HG03135 (cell line): ENCODE measurements at regions not wholly inside any gene's neighbourhood (a gene's known extent, or its start where the extent isn't known, plus 50 kb on each side); places are given as distances from the start of the nearest gene placed in this dataset.

Experiments used
- ATAC-seq: cut with Tn5 transposase; IDR thresholded peaks from one replicate; pipeline ENCODE4 v1.9.1; 2021; ENCODE audit warnings: mild to moderate bottlenecking, moderate library complexity; ENCODE audit not compliant: unreplicated experiment

DNA sequence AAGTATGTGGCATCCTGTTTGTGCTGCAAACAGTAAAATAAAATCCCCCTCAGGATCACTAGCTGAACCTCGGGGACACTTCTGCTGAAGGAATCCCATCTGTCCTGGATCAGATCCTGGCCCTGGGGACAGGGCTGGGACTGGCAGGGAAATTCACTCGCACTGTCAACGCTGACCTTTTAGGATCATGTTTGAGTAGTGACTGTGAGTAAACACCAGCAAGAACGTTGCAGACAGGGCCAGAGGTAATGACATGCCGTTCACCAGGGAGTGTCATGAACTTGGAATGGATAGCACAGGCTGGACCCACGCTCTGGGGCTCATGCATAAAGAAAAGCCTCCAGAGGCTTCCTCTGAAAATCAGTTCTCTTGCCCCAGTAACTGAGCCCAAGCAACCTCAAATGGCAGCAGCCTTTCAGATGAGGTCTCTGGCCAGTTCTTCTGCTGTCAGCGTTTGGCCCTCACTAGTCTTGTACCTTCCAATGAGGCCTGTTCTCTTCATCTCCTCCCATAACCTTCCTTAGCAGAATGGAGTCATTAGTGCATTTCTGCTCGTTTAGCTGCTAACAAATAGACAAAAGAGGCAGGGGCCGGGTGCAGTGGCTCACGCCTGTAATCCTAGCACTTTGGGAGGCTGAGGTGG is 51.0 kb upstream of the BARX2 start:
- ATAC-seq: no peak

DNA sequence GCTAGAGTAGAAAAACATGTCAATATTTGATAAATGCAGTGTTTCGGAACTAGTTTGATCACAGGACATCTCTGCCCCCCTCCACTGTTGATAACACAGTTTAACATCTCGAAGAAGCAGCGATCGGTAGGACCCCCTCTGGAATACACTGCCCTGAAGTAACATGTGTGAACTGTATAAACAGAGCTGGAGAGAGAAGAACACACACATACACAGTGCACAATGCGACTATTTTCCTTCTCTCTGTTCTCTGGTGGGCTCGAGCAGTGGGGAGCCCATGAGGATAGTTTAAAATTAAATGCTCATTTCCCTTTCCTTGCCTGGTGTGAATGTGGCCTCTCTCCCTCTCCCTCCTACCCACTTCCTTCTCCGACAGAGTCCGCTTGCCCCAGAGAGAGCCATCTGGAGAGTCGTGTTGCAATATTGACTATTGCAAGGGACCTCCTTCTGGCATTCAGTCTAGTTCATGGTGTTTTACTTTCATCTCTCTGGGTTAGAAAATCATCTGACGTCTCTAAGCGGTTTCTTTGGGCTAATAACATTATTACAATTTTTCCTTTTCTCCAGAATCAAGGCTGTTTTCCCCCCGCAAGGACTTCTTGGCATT is 51.6 kb upstream of the BARX2 start:
- ATAC-seq: no peak

DNA sequence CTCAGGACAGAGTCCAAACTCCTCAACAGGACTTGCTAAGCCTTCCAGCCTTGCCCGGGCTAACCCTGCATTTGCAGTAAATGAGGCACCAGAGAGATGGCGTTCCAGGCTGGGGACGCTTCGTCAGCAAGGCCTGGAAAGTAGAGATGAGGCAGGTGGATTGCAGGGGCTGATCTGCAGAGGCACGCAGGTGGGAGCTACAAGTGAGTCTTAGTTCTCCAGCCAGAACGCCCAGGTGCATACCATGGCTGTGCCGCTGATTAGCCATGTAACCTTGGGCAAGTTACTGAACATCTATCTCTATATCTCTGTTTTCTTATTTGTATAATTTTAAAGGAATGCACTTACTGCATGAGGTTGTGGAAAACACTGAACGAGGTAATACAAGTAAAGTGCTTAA is 52.7 kb upstream of the BARX2 start:
- no peak for ATAC-seq

DNA sequence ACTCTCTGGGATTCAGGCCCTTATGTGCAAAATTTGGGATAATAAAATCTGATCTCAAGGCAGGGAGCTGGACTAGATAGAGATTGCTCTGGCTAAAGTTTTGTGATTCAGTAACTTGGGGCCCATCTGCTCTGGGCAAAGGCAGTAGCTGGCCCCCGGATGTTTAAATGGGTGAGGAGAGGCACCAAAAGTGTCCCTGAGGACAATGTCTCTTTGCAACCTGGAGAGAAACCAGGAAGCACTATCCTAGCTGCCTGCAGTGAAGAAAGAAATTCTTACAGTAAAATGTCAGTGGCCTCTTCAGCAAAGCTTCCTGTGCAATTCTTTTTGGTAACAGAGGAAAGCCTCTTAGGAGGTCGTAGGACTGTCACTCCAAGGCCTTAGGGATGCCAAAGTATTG is 54.6 kb upstream of the BARX2 start:
- ATAC-seq: no peak

DNA sequence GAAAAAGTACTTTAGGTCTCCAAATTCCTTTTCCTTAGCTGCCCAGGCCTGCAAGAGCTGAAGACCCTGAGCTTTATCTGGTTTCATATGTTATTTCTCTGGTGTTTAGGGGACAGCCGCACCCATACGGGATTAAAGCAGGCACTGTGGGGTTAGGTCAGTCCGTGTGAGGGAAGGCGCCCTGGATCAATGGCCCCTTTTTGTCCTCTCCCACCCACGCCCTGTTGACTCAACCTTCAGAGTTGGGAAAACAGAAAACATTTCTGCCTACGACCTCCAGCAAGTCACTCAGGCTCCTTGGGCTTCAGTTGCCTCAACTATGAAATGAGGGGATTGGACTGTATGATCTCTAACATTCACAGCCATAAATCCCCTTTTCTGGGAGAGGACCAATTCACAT is 55.2 kb upstream of the BARX2 start:
- no peak for ATAC-seq

DNA sequence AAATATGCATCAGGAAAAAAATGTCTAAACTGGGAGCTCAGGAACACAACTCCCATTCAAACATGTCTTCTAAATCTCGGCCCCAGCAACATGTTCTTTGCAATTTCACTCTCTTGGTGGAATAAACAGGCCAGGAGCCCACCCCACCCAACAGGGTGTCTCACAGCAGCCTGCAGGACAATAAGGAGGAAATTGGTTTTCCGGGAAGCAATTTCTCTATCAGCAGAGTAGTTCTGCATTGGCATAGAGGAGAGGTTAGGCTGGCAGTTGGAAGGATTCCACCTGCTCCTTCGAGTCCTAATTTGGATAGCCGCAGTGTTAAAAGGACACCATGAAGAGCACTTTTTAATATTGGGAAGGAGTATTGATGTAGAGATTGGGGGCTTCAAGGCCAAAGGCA is 55.9 kb upstream of the BARX2 start:
- no peak for ATAC-seq

DNA sequence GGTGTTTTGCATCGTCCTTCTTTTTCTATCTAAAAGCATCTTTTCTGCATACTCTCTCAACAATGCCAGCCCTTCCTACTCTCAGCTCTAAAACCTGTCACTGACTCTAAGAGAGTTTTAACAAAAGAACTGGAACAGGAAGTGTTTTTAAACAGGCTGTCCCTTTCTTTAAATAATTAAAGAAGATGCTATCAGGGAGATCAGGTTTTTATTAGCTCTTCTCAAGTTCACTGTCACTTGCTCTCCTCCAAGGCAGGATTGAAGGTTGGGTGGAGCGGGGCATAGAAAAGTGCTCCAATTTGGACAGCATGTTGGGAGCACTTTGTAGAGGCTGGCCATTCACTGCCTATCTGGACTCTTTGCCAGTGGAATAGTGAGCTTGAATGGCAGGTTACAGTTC is 56.4 kb upstream of the BARX2 start:
- no peak for ATAC-seq

DNA sequence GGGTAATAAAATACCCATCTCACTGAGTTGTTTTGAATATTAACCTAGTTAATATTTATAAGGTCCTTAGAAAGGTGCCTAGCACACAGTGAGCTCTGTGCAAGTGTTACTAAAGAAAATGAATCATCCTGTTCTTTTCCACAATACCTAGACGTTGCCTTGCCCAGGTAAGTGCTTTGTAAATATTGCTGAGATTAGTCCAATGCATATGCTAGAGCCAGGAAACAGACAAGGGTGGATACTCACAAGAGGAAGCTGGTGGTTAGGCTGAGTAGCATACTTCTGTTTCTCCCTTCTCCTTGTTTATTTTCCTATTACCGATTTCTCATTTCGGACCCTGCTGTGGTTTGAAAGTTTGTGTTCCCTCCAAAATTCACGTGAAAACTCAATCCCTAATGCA is 58.1 kb upstream of the BARX2 start:
- no peak for ATAC-seq

DNA sequence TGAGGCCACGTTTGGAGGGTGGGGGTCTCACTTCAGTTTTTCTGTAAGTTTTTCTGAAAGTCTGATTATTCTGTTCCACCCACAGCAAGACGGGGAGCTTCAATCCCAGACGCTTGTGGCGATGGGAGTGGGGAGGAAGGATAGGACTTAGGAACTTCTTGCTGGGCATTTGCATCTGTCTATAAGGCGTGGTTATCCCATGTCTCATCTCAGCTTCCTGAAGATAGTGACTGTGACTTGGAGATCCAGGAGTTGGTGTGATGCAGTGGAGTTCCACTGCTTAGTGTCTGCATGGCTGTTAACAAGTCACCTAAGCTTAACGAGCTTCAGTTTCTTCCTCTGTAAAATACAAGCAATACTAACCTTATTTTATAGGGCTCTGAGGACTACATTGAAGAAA is 58.9 kb upstream of the BARX2 start:
- no peak for ATAC-seq

DNA sequence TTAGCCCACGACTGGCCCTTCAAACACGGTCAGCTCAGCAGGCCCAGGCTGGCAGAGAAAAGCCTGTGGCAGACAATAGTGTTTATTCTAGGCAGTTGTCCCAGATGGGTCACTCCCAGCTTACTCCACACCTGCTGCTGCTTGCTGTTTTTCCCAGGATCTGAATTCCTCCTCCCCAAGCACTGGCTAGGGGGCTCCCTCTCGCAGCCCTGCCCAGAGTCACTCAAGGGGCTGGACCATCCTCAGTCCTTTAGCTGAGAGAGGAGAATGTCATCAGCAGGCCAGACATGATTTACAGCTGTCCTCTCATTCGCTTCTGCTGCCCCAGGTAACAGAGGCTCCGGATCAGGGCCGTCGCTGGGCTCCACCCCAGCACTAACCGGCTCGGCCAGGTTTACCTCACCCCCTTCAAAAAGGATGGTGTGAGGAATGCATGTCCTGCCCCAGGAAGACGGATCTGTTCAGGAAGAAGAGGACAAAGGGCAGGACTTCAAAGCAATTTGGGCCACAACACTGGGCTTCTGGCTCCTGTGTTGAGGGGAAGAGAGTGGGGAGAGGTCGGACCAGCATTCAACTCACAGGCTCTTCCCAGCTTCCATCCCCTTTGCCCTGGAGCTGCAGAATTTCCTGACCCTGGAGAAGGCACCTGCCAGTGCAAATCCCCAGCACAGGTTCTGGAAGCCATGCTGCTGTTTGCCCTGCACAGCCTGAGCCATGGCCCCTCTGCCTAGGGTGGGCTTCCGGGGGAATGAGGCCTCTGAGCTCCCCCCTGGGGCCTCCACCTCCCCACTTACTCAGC is 59.7 kb upstream of the BARX2 start:
- ATAC-seq: no peak

DNA sequence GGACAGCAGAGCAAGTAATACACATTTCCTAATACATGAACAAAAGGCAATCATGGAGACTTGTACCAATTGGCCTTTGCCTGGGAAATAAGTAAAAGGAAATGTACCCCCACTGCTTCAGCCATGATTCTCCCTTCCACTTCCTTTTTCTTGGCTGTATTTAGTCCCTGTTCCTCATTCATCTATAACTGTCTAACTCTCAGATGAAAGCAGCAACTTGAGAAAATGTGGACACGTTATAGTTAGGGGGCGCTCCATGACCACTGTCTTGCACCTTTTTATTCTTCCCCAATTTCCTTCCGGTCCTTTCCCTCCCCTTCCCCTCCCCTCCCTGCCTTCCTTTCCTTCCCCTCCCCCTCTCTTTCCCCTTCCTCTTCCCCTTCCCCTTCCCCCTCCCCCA is 61.3 kb upstream of the BARX2 start:
- no peak for ATAC-seq

DNA sequence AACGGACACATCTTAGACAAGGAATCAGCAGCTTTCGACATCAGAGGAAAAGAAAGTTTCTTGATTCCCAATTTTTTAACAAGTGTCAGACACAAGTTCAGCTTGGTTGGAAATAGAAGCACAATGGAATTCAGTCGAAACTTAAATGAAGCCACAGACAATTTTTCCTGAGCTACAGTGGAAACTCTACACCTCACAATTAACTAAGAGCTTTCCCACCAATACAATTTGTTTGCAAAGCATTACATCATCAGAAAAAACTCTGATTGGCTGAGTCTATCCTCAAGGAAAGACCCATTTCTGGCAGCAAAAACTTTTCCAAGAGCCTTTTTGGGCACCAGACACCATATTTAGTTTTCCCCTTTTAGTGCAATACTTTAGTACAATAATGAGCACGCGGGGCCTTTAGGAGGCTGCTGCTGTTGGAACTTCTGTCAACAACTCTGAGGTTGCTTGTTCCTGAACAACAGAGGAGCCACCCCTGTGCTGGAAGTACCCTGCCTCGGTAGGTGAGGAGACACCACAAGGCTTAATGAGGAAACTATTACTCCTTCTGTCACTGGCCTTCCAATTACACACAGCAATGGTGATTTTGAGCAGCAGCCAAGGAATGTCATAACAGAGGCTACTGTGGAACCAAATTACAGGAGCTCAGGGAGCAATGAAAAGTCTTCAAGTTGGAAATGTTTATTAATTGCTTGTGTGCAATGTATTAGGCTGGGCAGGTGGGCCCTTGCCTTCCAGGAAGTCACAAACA is 61.9 kb upstream of the BARX2 start:
- no peak for ATAC-seq

DNA sequence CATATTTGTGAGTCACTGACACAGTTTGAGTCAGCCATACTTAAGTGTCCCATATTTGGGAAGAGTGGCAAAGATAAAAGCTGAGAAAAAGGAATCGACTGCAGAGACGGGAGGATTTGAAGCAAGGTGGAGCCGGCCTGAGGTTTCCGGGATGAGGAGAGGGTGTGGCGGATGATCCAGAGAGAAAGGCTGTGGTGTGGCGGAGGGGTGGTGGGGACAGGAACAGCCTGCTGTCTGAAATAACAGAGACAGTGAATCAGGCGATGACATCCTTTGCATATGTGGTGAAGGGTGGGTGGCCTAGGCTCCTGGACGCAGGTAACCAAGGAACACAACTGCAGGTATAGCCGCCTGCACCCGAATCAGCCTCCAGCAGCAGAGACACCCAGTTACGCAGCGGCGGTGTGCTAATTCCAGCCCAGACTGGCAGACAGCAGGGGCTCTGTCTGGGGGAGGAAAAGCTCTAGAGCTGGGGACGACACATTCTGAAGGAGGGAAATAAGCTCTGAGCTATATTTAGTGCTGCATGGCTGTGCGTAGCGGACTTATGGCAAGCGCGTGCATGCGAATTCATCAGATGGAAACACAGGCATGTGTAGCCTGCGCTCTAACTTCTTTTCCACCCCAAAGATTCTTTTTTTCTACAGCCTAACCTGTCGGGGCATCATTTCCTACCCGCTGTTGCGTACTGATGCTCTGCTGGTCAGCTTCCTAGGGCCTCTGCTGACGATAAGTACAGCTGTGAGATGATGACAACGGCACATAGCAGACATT is 62.7 kb upstream of the BARX2 start:
- no peak for ATAC-seq

DNA sequence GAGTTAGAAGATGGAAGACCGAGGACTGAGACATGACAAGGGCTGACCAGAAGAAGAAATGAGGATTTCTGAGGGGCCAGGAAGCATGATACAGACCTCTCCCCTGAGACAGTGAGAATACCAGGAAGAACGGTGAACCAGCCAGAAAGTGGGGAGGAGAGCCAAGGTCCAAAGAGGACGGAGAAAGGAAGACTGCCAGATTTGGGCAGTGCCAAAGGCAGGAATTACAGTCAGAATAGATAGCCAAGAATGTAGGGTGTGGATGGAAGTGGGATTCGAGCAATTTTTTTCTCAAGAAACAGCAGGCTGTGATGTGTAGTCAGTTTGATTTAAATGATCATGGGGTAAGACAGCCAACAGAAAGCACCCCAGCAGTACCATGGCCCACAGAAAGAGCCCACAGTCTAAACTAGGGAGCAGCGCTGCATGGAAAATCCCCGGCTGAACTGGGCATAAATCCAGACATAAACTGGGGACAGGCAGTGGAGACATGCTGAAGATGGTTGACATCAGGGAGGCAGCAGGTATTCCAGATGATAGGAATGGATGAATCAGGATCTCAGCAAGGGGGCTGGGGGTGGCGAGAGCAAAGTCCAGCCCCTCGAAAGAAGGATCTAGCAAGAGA is 67.3 kb upstream of the BARX2 start:
- ATAC-seq: no peak

DNA sequence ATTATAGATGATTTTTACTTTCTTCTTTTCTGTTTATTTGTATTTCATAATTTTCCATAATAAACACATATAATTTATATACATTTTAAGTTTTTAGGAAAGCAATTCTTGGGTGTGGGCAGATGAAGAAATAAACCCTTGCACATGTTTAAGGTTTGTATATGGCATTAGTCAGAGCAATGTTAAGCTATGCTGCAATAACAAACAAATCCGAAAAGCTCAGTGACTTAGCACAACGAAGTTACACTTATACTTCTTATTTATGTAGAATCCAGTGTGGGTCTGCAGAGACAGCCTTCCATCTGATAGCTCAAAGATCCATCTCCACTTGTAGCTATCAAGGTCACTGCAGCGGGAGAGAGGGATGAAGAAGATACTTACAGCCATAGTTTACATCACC is 68.5 kb upstream of the BARX2 start:
- no peak for ATAC-seq

DNA sequence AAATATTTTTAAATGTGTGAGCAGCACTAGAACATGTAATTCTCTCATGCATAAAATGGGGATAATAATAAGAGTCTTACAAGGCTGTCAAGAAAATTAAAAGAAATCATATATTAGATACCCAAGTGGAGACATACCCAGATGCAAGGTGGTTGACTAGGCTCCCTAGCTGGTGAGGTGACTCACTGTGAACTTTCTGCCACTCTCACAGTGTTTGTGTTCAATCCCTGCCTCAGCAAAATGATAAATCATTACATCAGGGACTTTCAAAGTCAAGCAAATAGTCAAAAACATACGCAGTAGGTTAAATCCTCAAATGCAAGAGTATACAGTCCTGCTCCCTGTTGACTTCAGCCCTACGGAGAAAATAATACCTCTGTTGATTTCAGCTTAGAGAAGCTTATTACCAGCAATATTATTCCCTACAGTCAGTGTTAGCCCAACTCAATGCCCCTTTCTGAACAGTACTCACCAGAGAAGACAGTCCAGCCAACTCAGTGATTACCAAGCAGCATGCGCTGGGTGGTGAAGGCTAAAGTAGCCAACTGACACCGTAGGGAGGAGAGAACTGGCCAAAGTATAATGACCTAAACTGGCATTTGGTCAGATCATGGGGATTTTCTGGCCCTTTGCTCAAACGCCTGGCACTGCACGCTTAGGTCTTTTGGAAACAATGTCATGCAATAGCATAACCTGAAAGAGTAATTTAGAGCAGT is 73.1 kb upstream of the BARX2 start:
- ATAC-seq: no peak

DNA sequence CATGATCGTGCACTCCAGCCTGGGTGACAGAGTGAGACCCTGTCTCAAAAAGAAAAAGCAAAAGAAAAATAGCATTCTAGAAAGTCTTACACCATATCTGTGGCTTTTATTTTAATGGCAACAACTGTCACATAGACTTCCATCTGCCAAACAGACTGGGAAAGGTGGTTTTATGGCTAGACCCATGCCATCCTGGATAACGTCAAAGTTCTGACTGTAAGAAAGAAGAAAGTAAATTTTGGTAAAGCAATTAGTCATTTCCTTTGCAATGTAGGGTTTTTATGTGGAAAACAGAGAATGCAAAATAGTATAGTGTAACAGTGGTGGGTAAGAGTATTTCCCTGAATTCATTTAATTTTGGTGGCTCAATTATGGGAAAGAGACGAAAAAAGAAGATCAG is 75.5 kb upstream of the BARX2 start:
- ATAC-seq: no peak

DNA sequence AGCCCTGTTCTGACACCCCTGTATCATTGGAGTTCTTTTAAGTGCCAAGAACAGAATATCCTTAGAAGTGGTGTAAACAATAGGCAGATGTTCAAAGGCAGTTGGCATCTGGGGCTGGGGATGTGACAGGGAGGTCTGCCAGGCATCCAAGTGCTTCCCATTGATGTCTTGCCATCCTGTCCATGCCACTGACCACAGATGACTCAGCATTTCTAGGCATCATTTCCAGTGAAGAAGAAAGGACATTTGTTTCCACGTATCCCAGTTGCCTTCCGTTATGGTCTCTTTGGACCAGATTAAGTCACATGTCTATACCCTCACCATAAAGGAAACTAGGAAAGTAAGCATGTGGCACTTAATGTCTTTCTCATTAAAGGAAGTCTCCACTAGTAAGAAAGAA is 76.7 kb upstream of the BARX2 start:
- ATAC-seq: no peak

DNA sequence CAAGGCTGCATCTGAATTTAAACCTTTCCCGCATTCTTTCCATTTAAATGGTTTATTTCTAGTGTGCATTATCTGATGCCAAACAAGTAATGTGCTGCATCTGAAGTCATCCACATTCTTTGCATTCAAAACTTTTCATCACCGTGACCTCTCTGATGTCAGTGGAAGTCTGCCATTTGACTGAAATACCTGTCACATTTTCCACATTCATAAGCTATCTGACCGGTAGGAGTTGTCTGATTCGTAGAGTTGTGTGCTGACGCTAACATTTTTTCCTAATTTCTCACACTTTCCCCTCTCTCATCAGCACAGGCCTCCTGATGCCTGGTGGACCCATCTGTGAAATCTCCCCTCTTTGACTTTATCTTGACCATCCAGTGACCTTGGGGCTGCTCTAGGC is 79.9 kb upstream of the BARX2 start:
- no peak for ATAC-seq

DNA sequence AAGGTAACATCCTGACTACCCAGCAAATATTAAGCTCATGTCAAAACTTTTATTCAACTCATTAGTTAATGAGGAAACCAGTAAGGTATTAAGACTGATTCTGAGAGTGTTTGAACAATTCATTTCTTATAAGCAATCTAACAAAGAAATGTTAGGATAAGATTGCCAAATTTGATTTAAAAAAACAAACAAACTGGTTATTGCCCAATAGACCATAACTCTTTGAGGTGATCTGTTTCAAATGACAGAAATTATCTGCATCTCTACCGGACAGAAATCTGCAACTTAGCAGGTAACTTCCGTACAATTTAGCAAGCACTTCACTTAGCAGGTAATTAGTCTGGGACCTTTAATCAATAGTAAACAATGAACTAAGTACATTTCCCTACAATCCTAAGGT is 82.9 kb upstream of the BARX2 start:
- no peak for ATAC-seq
